ENCODE measurements at regions not wholly inside any gene's neighbourhood (a gene's known extent, or its start where the extent isn't known, plus 50 kb on each side); places are given as distances from the start of the nearest gene placed in this dataset.
"Not testable (repeated sequence)": the region's sequence is repeated elsewhere in the genome, so short reads cannot be mapped to it uniquely, and the experiment has no call there.

DNA sequence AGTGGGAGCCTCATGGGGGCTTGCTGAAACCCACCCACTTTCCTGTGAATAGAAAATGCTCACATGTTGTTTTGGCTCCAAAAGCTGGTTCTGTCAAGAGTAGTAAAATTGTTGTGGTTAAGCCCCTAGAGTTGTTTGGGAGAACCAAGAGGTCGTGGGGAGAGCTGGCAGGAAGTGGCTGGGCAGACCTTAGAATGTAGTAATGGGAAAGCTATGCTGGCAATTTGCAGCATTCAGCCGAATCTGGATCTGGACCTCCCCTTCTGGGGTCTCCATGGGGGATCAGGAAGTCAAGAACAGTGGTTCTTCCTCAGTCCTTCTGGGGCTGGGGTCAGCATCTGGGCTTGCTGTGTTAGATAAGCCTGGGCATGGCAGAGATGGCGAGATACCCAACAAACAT lies 150.6 kb upstream of the TBX3 start:
- DNase-seq (ENCODE audit: unreplicated experiment), result no peak
- no peaks in the 10 kb centered on the region for H3K27me3 Mint-ChIP-seq (ENCODE audit: insufficient read depth, unreplicated experiment)
- POLR2A ChIA-PET, result no interaction called here
- peaks cover 4% of the 10 kb centered on the region for H3K4me1 Mint-ChIP-seq (ENCODE audit: insufficient read depth, unreplicated experiment)
- CTCF ChIA-PET, result interaction anchor here (0.7 kb wide), 1 partner anchor 181 kb away, joined by 3 read pairs; no protein-coding TSS in a partner anchor
- H3K27ac Mint-ChIP-seq (ENCODE audit: low read depth, unreplicated experiment), result no peak overlapping the region
- no peaks in the 10 kb centered on the region for H3K36me3 Mint-ChIP-seq (ENCODE audit: insufficient read depth, unreplicated experiment)
- no peak overlapping the region for H3K4me3 Mint-ChIP-seq (ENCODE audit: unreplicated experiment)
- intact Hi-C loops (cut with micrococcal nuclease), result no loop called here
- no TSS peak for BruUV-seq (replicated peaks)
- no peak for TF ChIP-seq CTCF (IDR thresholded peaks at IDR 0.05; ENCODE audit: unreplicated experiment)
- H3K9me3 Mint-ChIP-seq (ENCODE audit: unreplicated experiment), result no peaks in the 10 kb centered on the region

GRCh38 chr12:114829833-114830232 lies 145.9 kb upstream of the TBX3 start:
- BruUV-seq (replicated peaks), result no TSS peak
- intact Hi-C loops (cut with micrococcal nuclease), result no loop called here
- ChIA-PET CTCF (no interaction called here), POLR2A (no interaction called here)
- H3K27ac Mint-ChIP-seq (ENCODE audit: low read depth, unreplicated experiment), result no peak overlapping the region
- TF ChIP-seq CTCF (IDR thresholded peaks at IDR 0.05; ENCODE audit: unreplicated experiment), result no peak
- H3K4me1 Mint-ChIP-seq (ENCODE audit: insufficient read depth, unreplicated experiment), result peaks cover 3% of the 10 kb centered on the region
- no peaks in the 10 kb centered on the region for H3K36me3 Mint-ChIP-seq (ENCODE audit: insufficient read depth, unreplicated experiment)
- no peaks in the 10 kb centered on the region for H3K9me3 Mint-ChIP-seq (ENCODE audit: unreplicated experiment)
- DNase-seq (ENCODE audit: unreplicated experiment), result no peak
- H3K27me3 Mint-ChIP-seq (ENCODE audit: insufficient read depth, unreplicated experiment), result no peaks in the 10 kb centered on the region
- no peak overlapping the region for H3K4me3 Mint-ChIP-seq (ENCODE audit: unreplicated experiment)

DNA sequence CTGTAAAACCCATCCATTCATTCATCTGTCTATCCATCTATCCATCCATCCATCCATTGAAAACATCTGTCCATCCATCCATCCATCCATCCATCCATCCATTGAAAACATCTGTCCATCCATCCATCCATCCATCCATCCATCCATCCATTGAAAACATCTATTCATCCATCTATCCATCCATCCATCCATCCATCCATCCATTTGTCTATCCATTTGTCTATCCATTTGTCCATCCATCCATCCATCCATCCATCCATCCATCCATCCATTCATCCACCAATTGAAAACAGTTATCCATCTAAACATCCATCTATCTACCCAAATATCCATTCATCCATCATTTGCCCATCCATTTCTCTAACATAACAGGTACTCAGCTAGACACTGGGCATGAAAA lies 145.3 kb upstream of the TBX3 start:
- H3K27ac Mint-ChIP-seq (ENCODE audit: low read depth, unreplicated experiment); BruUV-seq (replicated peaks); intact Hi-C loops (cut with micrococcal nuclease); POLR2A ChIA-PET; H3K27me3 Mint-ChIP-seq (ENCODE audit: insufficient read depth, unreplicated experiment); H3K4me3 Mint-ChIP-seq (ENCODE audit: unreplicated experiment); H3K9me3 Mint-ChIP-seq (ENCODE audit: unreplicated experiment); H3K36me3 Mint-ChIP-seq (ENCODE audit: insufficient read depth, unreplicated experiment); H3K4me1 Mint-ChIP-seq (ENCODE audit: insufficient read depth, unreplicated experiment); DNase-seq (ENCODE audit: unreplicated experiment): not testable (repeated sequence)
- CTCF ChIA-PET, result interaction anchor here (1.0 kb wide), 1 partner anchor 10 kb away, joined by 3 read pairs; no protein-coding TSS in a partner anchor

GRCh38 chr12:114827461-114827860 lies 143.5 kb upstream of the TBX3 start:
- no peaks in the 10 kb centered on the region for H3K9me3 Mint-ChIP-seq (ENCODE audit: unreplicated experiment)
- BruUV-seq (replicated peaks), result no TSS peak
- DNase-seq (ENCODE audit: unreplicated experiment), result no peak
- H3K4me3 Mint-ChIP-seq (ENCODE audit: unreplicated experiment), result no peak overlapping the region
- POLR2A ChIA-PET, result interaction anchor here (0.7 kb wide), 1 partner anchor 19 kb away, joined by 3 read pairs; no protein-coding TSS in a partner anchor
- H3K36me3 Mint-ChIP-seq (ENCODE audit: insufficient read depth, unreplicated experiment), result no peaks in the 10 kb centered on the region
- H3K4me1 Mint-ChIP-seq (ENCODE audit: insufficient read depth, unreplicated experiment), result no peaks in the 10 kb centered on the region
- H3K27me3 Mint-ChIP-seq (ENCODE audit: insufficient read depth, unreplicated experiment), result no peaks in the 10 kb centered on the region
- no peak for TF ChIP-seq CTCF (IDR thresholded peaks at IDR 0.05; ENCODE audit: unreplicated experiment)
- CTCF ChIA-PET, result interaction anchor here (0.6 kb wide), 1 partner anchor 326 kb away, joined by 3 read pairs; no protein-coding TSS in a partner anchor
- intact Hi-C loops (cut with micrococcal nuclease), result no loop called here
- no peak overlapping the region for H3K27ac Mint-ChIP-seq (ENCODE audit: low read depth, unreplicated experiment)

GRCh38 chr12:114826244-114826643 lies 142.3 kb upstream of the TBX3 start:
- intact Hi-C loops (cut with micrococcal nuclease), result no loop called here
- CTCF ChIA-PET, result interaction anchor here (0.6 to 1.3 kb wide), 3 partner anchors 15 to 136 kb away, joined by 3 to 4 read pairs (median 3); no protein-coding TSS in a partner anchor

More at GRCh38 chr12:114826244-114826643, 142.3 kb upstream of the TBX3 start:
- Mint-ChIP-seq H3K4me3 (ENCODE audit: unreplicated experiment) (no peak overlapping the region), H3K27ac (ENCODE audit: low read depth, unreplicated experiment) (no peak overlapping the region), H3K36me3 (ENCODE audit: insufficient read depth, unreplicated experiment) (no peaks in the 10 kb centered on the region), H3K4me1 (ENCODE audit: insufficient read depth, unreplicated experiment) (no peaks in the 10 kb centered on the region), H3K27me3 (ENCODE audit: insufficient read depth, unreplicated experiment) (no peaks in the 10 kb centered on the region), H3K9me3 (ENCODE audit: unreplicated experiment) (no peaks in the 10 kb centered on the region)
- BruUV-seq (replicated peaks), result no TSS peak
- TF ChIP-seq CTCF (IDR thresholded peaks at IDR 0.05; ENCODE audit: unreplicated experiment), result no peak
- POLR2A ChIA-PET, result no interaction called here
- DNase-seq (ENCODE audit: unreplicated experiment), result no peak
